Ovary (tissue), 7 donors: ENCODE measurements at regions not wholly inside any gene's neighbourhood (a gene's known extent, or its start where the extent isn't known, plus 50 kb on each side); places are given as distances from the start of the nearest gene placed in this dataset.

Source experiments
- DNase-seq, 5 donors: peaks; one replicate each; pipeline ENCODE4 v3.0.0-alpha.2; 2019 to 2020
- H3K27ac ChIP-seq, 2 donors: fragments of 200-600 bp; one replicate each; pipeline versions ENCODE4 v1.5.1 to v1.8.0; 2019 to 2022
- H3K27me3 ChIP-seq: fragments of 200-600 bp; one replicate; pipeline ENCODE4 v1.8.0; 2022
- H3K36me3 ChIP-seq: fragments of 200-600 bp; sonication (generic); one replicate; pipeline ENCODE4 v1.5.1; 2019
- H3K4me1 ChIP-seq: one replicate; pipeline ENCODE4 v1.8.1; 2013; ENCODE audit warnings: mild to moderate bottlenecking, moderate library complexity; ENCODE audit not compliant: insufficient read depth
- H3K4me3 ChIP-seq: fragments of 200-600 bp; sonication (generic); one replicate; pipeline ENCODE4 v1.5.1; 2017
- H3K9me3 ChIP-seq, 2 donors: fragments of 200-600 bp in 1 of 2; sonication (generic) in 1 of 2; one replicate each; pipeline versions ENCODE4 v1.5.1 to v1.8.1; 2013 to 2019; ENCODE audit warnings: mild to moderate bottlenecking in 1 of 2, moderate library complexity in 1 of 2
- CTCF ChIP-seq, 3 donors: fragments of 450-650 bp in 2 of 3; fragments of 200-600 bp in 1 of 3; IDR thresholded peaks; one replicate each; pipeline versions ENCODE4 v1.5.1 to v1.8.0; 2016 to 2022; ENCODE audit warnings: antibody characterized with exemption in 3 of 3, mild to moderate bottlenecking in 1 of 3
- EP300 ChIP-seq: sonication (generic); formaldehyde crosslinking; IDR thresholded peaks from one replicate; pipeline ENCODE4 v1.6.1; 2017; ENCODE audit warnings: antibody characterized with exemption
- POLR2A ChIP-seq: fragments of 450-650 bp; IDR thresholded peaks from one replicate; pipeline ENCODE4 v1.6.1; 2017; ENCODE audit warnings: antibody characterized with exemption, mild to moderate bottlenecking, moderate library complexity
- WGBS, 3 donors: extraction: QIAGEN DNeasy Blood & Tissue Kit in 1 of 3; methylation state at CpG; one replicate each; pipeline versions ENCODE4 v1.1.5 to v1.1.7; 2013 to 2017; 5-methylcytosine and 5-hydroxymethylcytosine counted together
- intact Hi-C, 4 donors: fragments of 100-400 bp; cut with DNase I; formaldehyde crosslinking; loops; one replicate each; pipeline versions ENCODE4 v1.11.0 to v1.15.1; 2022 to 2023
- donor health status: DM: no; HTN: no; CAD: no; lungs with moderate emphysema.
- donor health status: DM: no; HTN: no; CAD: no.
- donor health status: Bipolar disorder and iron deficiency.
- donor health status: DM: no; HTN: no; CAD: no.
- donor health status: DM: yes; HTN: yes; CAD: no.

- Histone ChIP-seq H3K9me3 (no peaks in the 10 kb centered on the region), H3K4me1 (no peaks in the 10 kb centered on the region), H3K4me3 (no peak overlapping the region), H3K36me3 (no peaks in the 10 kb centered on the region), H3K27ac (no peak overlapping the region), H3K27me3 (no peaks in the 10 kb centered on the region)
- TF ChIP-seq EP300 (no peak), CTCF (IDR thresholded peaks at IDR 0.05) (no peak), POLR2A (no peak)
- WGBS, 3 donors: 52 to 70% (median 53%) methylated on average over 1 of the region's 1 CpG
- intact Hi-C loops: no loop called here
- DNase-seq: no peak
These were observed 475.1 kb downstream of the ZPLD1 start for GRCh38 chr3:102909904-102910303.

DNA sequence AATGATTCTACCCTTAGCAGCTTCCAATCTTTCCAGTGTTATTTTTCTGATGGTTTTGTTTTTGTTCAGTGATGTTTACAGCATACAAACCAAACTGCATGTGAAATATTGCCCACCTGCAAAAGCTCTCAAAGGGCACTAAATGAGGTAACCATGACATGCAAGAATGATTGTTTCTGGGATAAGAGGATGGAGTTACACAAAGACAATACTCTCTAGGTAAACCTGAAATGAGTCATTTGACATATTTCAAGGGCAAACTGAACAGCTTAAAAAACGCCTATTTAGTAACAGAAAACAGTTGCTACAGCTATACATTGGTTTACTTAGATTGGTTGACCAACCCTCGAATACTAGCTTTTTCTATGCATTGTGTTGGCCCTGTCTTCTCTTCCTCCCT lies 481.7 kb downstream of the ZPLD1 start:
- TF ChIP-seq CTCF (IDR thresholded peaks at IDR 0.05) (no peak), EP300 (no peak), POLR2A (no peak)
- Histone ChIP-seq H3K27me3 (no peaks in the 10 kb centered on the region), H3K36me3 (no peaks in the 10 kb centered on the region), H3K9me3 (no peaks in the 10 kb centered on the region), H3K27ac (no peak overlapping the region), H3K4me1 (no peaks in the 10 kb centered on the region), H3K4me3 (no peak overlapping the region)
- WGBS, 3 donors: 74 to 82% (median 75%) methylated on average over 2 of the region's 2 CpGs
- DNase-seq: no peak
- intact Hi-C loops: no loop called here

DNA sequence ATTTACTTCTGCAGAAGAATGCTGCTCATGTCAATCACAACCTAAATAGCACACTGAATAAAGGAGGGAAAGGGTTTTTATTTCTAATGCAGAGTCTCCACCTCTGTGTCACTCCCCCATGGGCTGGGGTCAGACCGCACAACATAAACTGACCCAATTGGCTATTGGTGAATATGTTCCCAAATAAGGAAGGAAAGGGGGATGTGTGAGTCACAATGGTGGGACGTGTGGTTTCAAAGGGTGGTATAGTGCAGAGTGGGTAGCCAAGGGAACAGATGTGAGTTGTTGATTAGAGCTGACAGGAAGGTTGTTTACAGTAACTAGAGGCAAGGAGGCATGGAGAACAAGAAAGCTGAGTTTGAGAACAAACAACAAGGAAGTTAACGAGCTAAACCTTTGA lies 491.8 kb downstream of the ZPLD1 start:
- Histone ChIP-seq H3K27ac (no peak overlapping the region), H3K36me3 (no peaks in the 10 kb centered on the region), H3K4me3 (no peak overlapping the region), H3K9me3 (no peaks in the 10 kb centered on the region), H3K27me3 (no peaks in the 10 kb centered on the region), H3K4me1 (no peaks in the 10 kb centered on the region)
- WGBS, 3 donors: 83 to 89% (median 87%) methylated on average over 3 of the region's 3 CpGs
- TF ChIP-seq POLR2A: no peak
- no peak for TF ChIP-seq CTCF (IDR thresholded peaks at IDR 0.05)
- TF ChIP-seq EP300: no peak
- DNase-seq: no peak
- intact Hi-C loops: no loop called here

GRCh38 chr3:102933377-102933776 lies 498.6 kb downstream of the ZPLD1 start:
- no peak for DNase-seq
- no peaks in the 10 kb centered on the region for H3K36me3 ChIP-seq
- no peaks in the 10 kb centered on the region for H3K27me3 ChIP-seq
- H3K9me3 ChIP-seq: no peaks in the 10 kb centered on the region
- WGBS, 3 donors: 82 to 86% (median 83%) methylated on average over 2 of the region's 2 CpGs
- TF ChIP-seq EP300 (no peak), CTCF (IDR thresholded peaks at IDR 0.05) (no peak)
- no peak overlapping the region for H3K27ac ChIP-seq
- H3K4me3 ChIP-seq: no peak overlapping the region
- no peaks in the 10 kb centered on the region for H3K4me1 ChIP-seq
- intact Hi-C loops: no loop called here

- Histone ChIP-seq H3K4me1 (no peaks in the 10 kb centered on the region), H3K27ac (no peak overlapping the region), H3K9me3 (no peaks in the 10 kb centered on the region), H3K36me3 (no peaks in the 10 kb centered on the region), H3K4me3 (no peak overlapping the region), H3K27me3 (no peaks in the 10 kb centered on the region)
- TF ChIP-seq CTCF (IDR thresholded peaks at IDR 0.05) (no peak), POLR2A (no peak), EP300 (no peak)
- no peak for DNase-seq
- WGBS, 3 donors: 2 to 6% (median 6%) methylated on average over 2 of the region's 2 CpGs
- intact Hi-C loops: no loop called here
These were observed 501.8 kb downstream of the ZPLD1 start for GRCh38 chr3:102936511-102937045.
